CD4-positive, alpha-beta T cell (primary cell): ENCODE measurements at regions not wholly inside any gene's neighbourhood (a gene's known extent, or its start where the extent isn't known, plus 50 kb on each side); places are given as distances from the start of the nearest gene placed in this dataset.

Source experiments
- ATAC-seq: fragments of 200-7000 bp; cut with Tn5 transposase; one replicate; pipeline ENCODE4 v1.10.0; 2022; ENCODE audit warnings: mild to moderate bottlenecking; ENCODE audit not compliant: poor library complexity
- CTCF ChIA-PET: fragments of 350-600 bp; sonication (Branson Sonifier 250); formaldehyde crosslinking; loops from one replicate; lab custom pipeline; 2021; ENCODE audit warnings: antibody characterized with exemption, inconsistent platforms; lab: Charles Lee
- POLR2A ChIA-PET: fragments of 350-600 bp; sonication (Branson Sonifier 250); formaldehyde crosslinking; loops from one replicate; lab custom pipeline; 2021; ENCODE audit warnings: antibody characterized with exemption, inconsistent platforms; lab: Charles Lee
- DNase-seq, 14 experiments: peaks; one replicate each; pipeline ENCODE4 v3.0.0-alpha.2; 2013 to 2020; ENCODE audit warnings: mixed read lengths in 2 of 14
- H3K27ac ChIP-seq, 2 donors: one replicate each; pipeline versions ENCODE4 v1.5.1 to v1.7.0; 2013; ENCODE audit warnings: low read length in 2 of 2, low read depth in 1 of 2, mild to moderate bottlenecking in 1 of 2
- H3K27me3 ChIP-seq, 2 experiments: 1 replicate in 1 of 2; 2 replicates in 1 of 2; pipeline versions ENCODE4 v1.6.1 to v1.7.0; 2013; ENCODE audit warnings: low read length in 2 of 2, control low read depth in 1 of 2, mild to moderate bottlenecking in 1 of 2, moderate library complexity in 1 of 2; ENCODE audit not compliant: insufficient read depth in 2 of 2, control insufficient read depth in 1 of 2
- H3K36me3 ChIP-seq: one replicate; pipeline ENCODE4 v1.6.1; 2013; ENCODE audit warnings: low read length, control low read depth; ENCODE audit not compliant: insufficient read depth
- H3K4me1 ChIP-seq: one replicate; pipeline ENCODE4 v1.6.1; 2013; ENCODE audit warnings: low read length, control low read depth; ENCODE audit not compliant: insufficient read depth
- H3K4me3 ChIP-seq: one replicate; pipeline ENCODE4 v1.5.1; 2013; ENCODE audit warnings: mild to moderate bottlenecking, low read length, moderate library complexity
- H3K9me3 ChIP-seq, 2 experiments: 1 replicate in 1 of 2; 2 replicates in 1 of 2; pipeline versions ENCODE4 v1.6.1 to v1.7.0; 2013; ENCODE audit warnings: low read length in 2 of 2, mild to moderate bottlenecking in 2 of 2, control low read depth in 1 of 2, moderate library complexity in 1 of 2; ENCODE audit not compliant: control insufficient read depth in 1 of 2, insufficient read depth in 1 of 2
- H3K27ac Mint-ChIP-seq: one replicate; pipeline ENCODE4 v1.8.0; 2020; ENCODE audit warnings: mixed read lengths
- H3K27me3 Mint-ChIP-seq: one replicate; pipeline ENCODE4 v1.8.0; 2021; ENCODE audit warnings: mixed read lengths
- H3K36me3 Mint-ChIP-seq: one replicate; pipeline ENCODE4 v1.8.0; 2021; ENCODE audit warnings: low read depth, mixed read lengths
- H3K4me1 Mint-ChIP-seq: one replicate; pipeline ENCODE4 v1.8.0; 2021; ENCODE audit warnings: low read depth, mixed read lengths
- H3K4me3 Mint-ChIP-seq: one replicate; pipeline ENCODE4 v1.8.0; 2020; ENCODE audit warnings: mild to moderate bottlenecking, mixed read lengths
- H3K9me3 Mint-ChIP-seq: one replicate; pipeline ENCODE4 v1.8.0; 2020; ENCODE audit warnings: mixed read lengths
- CTCF ChIP-seq: fragments of 200-600 bp; IDR thresholded peaks from one replicate; pipeline ENCODE4 v1.8.0; 2022; ENCODE audit warnings: antibody characterized with exemption, mild to moderate bottlenecking
- intact Hi-C, 2 experiments: fragments of 100-400 bp; cut with DNase I in 1 of 2; cut with micrococcal nuclease in 1 of 2; formaldehyde crosslinking; loops; one replicate each; pipeline versions ENCODE4 v1.15.1 to v1.9.0; 2023 to 2025; cut with DNase I, micrococcal nuclease

- Mint-ChIP-seq H3K27me3 (no peaks in the 10 kb centered on the region), H3K4me3 (no peak overlapping the region), H3K9me3 (no peaks in the 10 kb centered on the region), H3K27ac (no peak overlapping the region), H3K36me3 (no peaks in the 10 kb centered on the region), H3K4me1 (no peaks in the 10 kb centered on the region)
- H3K9me3 ChIP-seq, result no peaks in the 10 kb centered on the region
- no peak for ATAC-seq
- ChIA-PET CTCF (no interaction called here), POLR2A (no interaction called here)
- no peak overlapping the region for H3K27ac ChIP-seq
- intact Hi-C loops, result no loop called here
- no peak for TF ChIP-seq CTCF
- no peak overlapping the region for H3K4me3 ChIP-seq
- H3K36me3 ChIP-seq, result no peaks in the 10 kb centered on the region
- H3K27me3 ChIP-seq, result no peaks in the 10 kb centered on the region
- no peak for DNase-seq
- H3K4me1 ChIP-seq, result no peaks in the 10 kb centered on the region
Measured at GRCh38 chr2:155651851-155652250, 680.7 kb downstream of the NR4A2 start.

- Histone ChIP-seq H3K27me3 (no peaks in the 10 kb centered on the region), H3K4me3 (no peak overlapping the region), H3K36me3 (no peaks in the 10 kb centered on the region), H3K9me3 (no peaks in the 10 kb centered on the region), H3K27ac (no peak overlapping the region), H3K4me1 (no peaks in the 10 kb centered on the region)
- H3K27ac Mint-ChIP-seq, result no peak overlapping the region
- no peaks in the 10 kb centered on the region for H3K36me3 Mint-ChIP-seq
- CTCF ChIA-PET, result no interaction called here
- H3K27me3 Mint-ChIP-seq, result no peaks in the 10 kb centered on the region
- H3K4me1 Mint-ChIP-seq, result no peaks in the 10 kb centered on the region
- DNase-seq (no peak), ATAC-seq (no peak)
- intact Hi-C loops, result no loop called here
- H3K4me3 Mint-ChIP-seq, result no peak overlapping the region
- H3K9me3 Mint-ChIP-seq, result no peaks in the 10 kb centered on the region
- TF ChIP-seq CTCF, result no peak
- POLR2A ChIA-PET, result no interaction called here
Measured at GRCh38 chr2:155645791-155646190, 686.7 kb downstream of the NR4A2 start.

GRCh38 chr2:155643056-155643775 lies 689.3 kb downstream of the NR4A2 start:
- CTCF ChIA-PET, result no interaction called here
- intact Hi-C loops, result no loop called here

More at GRCh38 chr2:155643056-155643775, 689.3 kb downstream of the NR4A2 start:
- Mint-ChIP-seq H3K27ac (no peak overlapping the region), H3K4me3 (no peak overlapping the region), H3K4me1 (no peaks in the 10 kb centered on the region), H3K36me3 (no peaks in the 10 kb centered on the region), H3K9me3 (no peaks in the 10 kb centered on the region), H3K27me3 (no peaks in the 10 kb centered on the region)
- Histone ChIP-seq H3K27me3 (no peaks in the 10 kb centered on the region), H3K36me3 (no peaks in the 10 kb centered on the region), H3K27ac (no peak overlapping the region), H3K4me3 (no peak overlapping the region), H3K9me3 (no peaks in the 10 kb centered on the region), H3K4me1 (no peaks in the 10 kb centered on the region)
- no peak for TF ChIP-seq CTCF
- no peak for DNase-seq
- no peak for ATAC-seq
- POLR2A ChIA-PET, result no interaction called here
